Parathyroid adenoma (tissue), 2 donors: ENCODE measurements at regions not wholly inside any gene's neighbourhood (a gene's known extent, or its start where the extent isn't known, plus 50 kb on each side); places are given as distances from the start of the nearest gene placed in this dataset.

Experiments used
- H2AFZ ChIP-seq: fragments of 300-600 bp; sonication (generic); one replicate; pipeline ENCODE4 v1.7.0; 2017; ENCODE audit warnings: antibody characterized with exemption, mild to moderate bottlenecking
- H3K27ac ChIP-seq: fragments of 300-600 bp; sonication (generic); one replicate; pipeline ENCODE4 v1.7.0; 2017
- H3K27me3 ChIP-seq: fragments of 300-600 bp; sonication (generic); one replicate; pipeline ENCODE4 v1.7.0; 2017; ENCODE audit warnings: low read length; ENCODE audit not compliant: control insufficient read depth, insufficient read depth
- H3K36me3 ChIP-seq: fragments of 300-600 bp; sonication (generic); one replicate; pipeline ENCODE4 v1.7.0; 2017; ENCODE audit warnings: low read length; ENCODE audit not compliant: control insufficient read depth, insufficient read depth
- H3K4me1 ChIP-seq: fragments of 300-600 bp; sonication (generic); one replicate; pipeline ENCODE4 v1.7.0; 2017; ENCODE audit warnings: control low read depth
- H3K4me2 ChIP-seq: fragments of 300-600 bp; sonication (generic); one replicate; pipeline ENCODE4 v1.7.0; 2017; ENCODE audit warnings: low read length
- H3K4me3 ChIP-seq: fragments of 300-600 bp; sonication (generic); one replicate; pipeline ENCODE4 v1.7.0; 2017; ENCODE audit warnings: low read depth, low read length
- H3K79me2 ChIP-seq: fragments of 300-600 bp; sonication (generic); one replicate; pipeline ENCODE4 v1.7.0; 2017; ENCODE audit warnings: control low read depth
- H3K9ac ChIP-seq: fragments of 300-600 bp; sonication (generic); one replicate; pipeline ENCODE4 v1.7.0; 2017; ENCODE audit warnings: mild to moderate bottlenecking
- H3K9me3 ChIP-seq: fragments of 300-600 bp; sonication (generic); one replicate; pipeline ENCODE4 v1.7.0; 2017; ENCODE audit warnings: low read length; ENCODE audit not compliant: control insufficient read depth
- CTCF ChIP-seq: fragments of 300-600 bp; sonication (generic); IDR thresholded peaks from one replicate; pipeline ENCODE4 v1.7.0; 2017; ENCODE audit warnings: antibody characterized with exemption, mild to moderate bottlenecking
- donor health status: primary hyperparathyroidism.

- TF ChIP-seq CTCF, result no peak
- Histone ChIP-seq H3K4me1 (no peaks in the 10 kb centered on the region), H2AFZ (no peak overlapping the region), H3K4me3 (no peak overlapping the region), H3K9ac (no peak overlapping the region), H3K9me3 (no peaks in the 10 kb centered on the region), H3K4me2 (no peak overlapping the region), H3K27me3 (no peaks in the 10 kb centered on the region), H3K79me2 (no peaks in the 10 kb centered on the region), H3K36me3 (no peaks in the 10 kb centered on the region), H3K27ac (no peak overlapping the region)
Measured at GRCh38 chr5:30960036-30960435, 233.4 kb upstream of the CDH6 start.

- Histone ChIP-seq H3K79me2 (no peaks in the 10 kb centered on the region), H3K4me2 (no peak overlapping the region), H3K27me3 (no peaks in the 10 kb centered on the region), H3K9ac (no peak overlapping the region), H3K4me3 (no peak overlapping the region), H3K36me3 (no peaks in the 10 kb centered on the region), H3K9me3 (no peaks in the 10 kb centered on the region), H3K27ac (no peak overlapping the region), H2AFZ (no peak overlapping the region), H3K4me1 (no peaks in the 10 kb centered on the region)
- no peak for TF ChIP-seq CTCF
Measured at GRCh38 chr5:30959238-30959637, 234.2 kb upstream of the CDH6 start.

- no peaks in the 10 kb centered on the region for H3K9me3 ChIP-seq
- no peaks in the 10 kb centered on the region for H3K36me3 ChIP-seq
- H3K27ac ChIP-seq, result no peak overlapping the region
- TF ChIP-seq CTCF, result no peak
- no peaks in the 10 kb centered on the region for H3K27me3 ChIP-seq
- no peak overlapping the region for H3K4me3 ChIP-seq
- no peak overlapping the region for H3K9ac ChIP-seq
- no peak overlapping the region for H3K4me2 ChIP-seq
- no peak overlapping the region for H2AFZ ChIP-seq
- no peaks in the 10 kb centered on the region for H3K79me2 ChIP-seq
- no peaks in the 10 kb centered on the region for H3K4me1 ChIP-seq
Measured at GRCh38 chr5:30957591-30957990, 235.9 kb upstream of the CDH6 start.

- Histone ChIP-seq H3K27me3 (no peaks in the 10 kb centered on the region), H3K4me3 (no peak overlapping the region), H3K36me3 (no peaks in the 10 kb centered on the region), H3K79me2 (no peaks in the 10 kb centered on the region), H2AFZ (no peak overlapping the region), H3K9ac (no peak overlapping the region), H3K9me3 (no peaks in the 10 kb centered on the region), H3K27ac (no peak overlapping the region), H3K4me1 (no peaks in the 10 kb centered on the region), H3K4me2 (no peak overlapping the region)
- no peak for TF ChIP-seq CTCF
Measured at GRCh38 chr5:30956251-30956650, 237.2 kb upstream of the CDH6 start.

GRCh38 chr5:30937070-30937469 is 256.4 kb upstream of the CDH6 start:
- no peak overlapping the region for H3K9ac ChIP-seq
- no peaks in the 10 kb centered on the region for H3K36me3 ChIP-seq
- H3K4me3 ChIP-seq, result no peak overlapping the region
- no peaks in the 10 kb centered on the region for H3K9me3 ChIP-seq
- H3K27me3 ChIP-seq, result no peaks in the 10 kb centered on the region
- H3K4me2 ChIP-seq, result no peak overlapping the region
- H3K4me1 ChIP-seq, result no peaks in the 10 kb centered on the region
- H3K27ac ChIP-seq, result no peak overlapping the region
- no peak for TF ChIP-seq CTCF
- H3K79me2 ChIP-seq, result no peaks in the 10 kb centered on the region
- no peak overlapping the region for H2AFZ ChIP-seq
